Astrocyte (in vitro differentiated cells and primary cell): ENCODE measurements at regions not wholly inside any gene's neighbourhood (a gene's known extent, or its start where the extent isn't known, plus 50 kb on each side); places are given as distances from the start of the nearest gene placed in this dataset.

Experiments used
- DNase-seq: peaks from one replicate; pipeline ENCODE4 v3.0.0-alpha.2; 2010; ENCODE audit warnings: low read depth
- FAIRE-seq: peaks from 2 replicates; lab custom pipeline; 2011; peaks lifted over from hg19 to GRCh38; lab: Jason Lieb, UNC
- H2AFZ ChIP-seq: 2 replicates; pipeline ENCODE4 v1.6.0; 2012; ENCODE audit warnings: low read depth, low read length, inconsistent platforms
- H3K27ac ChIP-seq: 2 replicates; pipeline ENCODE4 v1.5.1; 2011; ENCODE audit warnings: low read depth, low read length, inconsistent platforms
- H3K27me3 ChIP-seq: 2 replicates; pipeline ENCODE4 v1.6.0; 2011; ENCODE audit warnings: low read length, inconsistent platforms; ENCODE audit not compliant: insufficient read depth
- H3K36me3 ChIP-seq: 2 replicates; pipeline ENCODE4 v1.5.1; 2011; ENCODE audit warnings: low read length, inconsistent platforms; ENCODE audit not compliant: insufficient read depth
- H3K4me1 ChIP-seq: 2 replicates; pipeline ENCODE4 v1.5.1; 2011; ENCODE audit warnings: low read length, inconsistent platforms; ENCODE audit not compliant: insufficient read depth
- H3K4me2 ChIP-seq: 2 replicates; pipeline ENCODE4 v1.6.0; 2012; ENCODE audit warnings: low read length, inconsistent platforms
- H3K4me3 ChIP-seq: 2 replicates; pipeline ENCODE4 v1.5.1; 2011; ENCODE audit warnings: low read depth, mild to moderate bottlenecking, low read length, inconsistent platforms; ENCODE audit not compliant: insufficient read depth
- H3K79me2 ChIP-seq: 2 replicates; pipeline ENCODE4 v1.6.0; 2012; ENCODE audit warnings: mild to moderate bottlenecking, low read length, inconsistent platforms; ENCODE audit not compliant: insufficient read depth
- H3K9ac ChIP-seq: 2 replicates; pipeline ENCODE4 v1.6.0; 2012; ENCODE audit warnings: mild to moderate bottlenecking, low read length, inconsistent platforms
- H3K9me3 ChIP-seq: 2 replicates; pipeline ENCODE4 v1.5.1; 2012; ENCODE audit warnings: low read depth, mild to moderate bottlenecking, low read length, inconsistent platforms; ENCODE audit not compliant: insufficient read depth
- H4K20me1 ChIP-seq: 2 replicates; pipeline ENCODE4 v1.6.0; 2012; ENCODE audit warnings: low read length, inconsistent platforms; ENCODE audit not compliant: insufficient read depth
- H3K27ac Mint-ChIP-seq: one replicate; pipeline ENCODE4 v1.8.0; 2021; ENCODE audit warnings: mild to moderate bottlenecking, mixed read lengths; ENCODE audit not compliant: unreplicated experiment
- H3K27me3 Mint-ChIP-seq: one replicate; pipeline ENCODE4 v1.8.0; 2021; ENCODE audit warnings: low read depth, mixed read lengths; ENCODE audit not compliant: unreplicated experiment
- H3K36me3 Mint-ChIP-seq: one replicate; pipeline ENCODE4 v1.8.0; 2021; ENCODE audit warnings: low read depth, mixed read lengths; ENCODE audit not compliant: unreplicated experiment
- H3K4me1 Mint-ChIP-seq: one replicate; pipeline ENCODE4 v1.8.0; 2021; ENCODE audit warnings: low read depth, mixed read lengths; ENCODE audit not compliant: unreplicated experiment
- H3K4me3 Mint-ChIP-seq: one replicate; pipeline ENCODE4 v1.8.0; 2021; ENCODE audit warnings: mild to moderate bottlenecking, moderate library complexity, mixed read lengths; ENCODE audit not compliant: unreplicated experiment
- H3K9me3 Mint-ChIP-seq: one replicate; pipeline ENCODE4 v1.8.0; 2021; ENCODE audit warnings: mild to moderate bottlenecking, mixed read lengths; ENCODE audit not compliant: unreplicated experiment
- EZH2 ChIP-seq: IDR thresholded peaks from 2 replicates; pipeline ENCODE4 v1.6.1; 2012; ENCODE audit warnings: mild to moderate bottlenecking, low read length, inconsistent platforms; ENCODE audit not compliant: insufficient read depth
- TF ChIP-seq, protein P1 (sequence below): IDR thresholded peaks from 2 replicates; pipeline ENCODE4 v1.5.1; 2011; ENCODE audit warnings: low read depth, mild to moderate bottlenecking, inconsistent platforms, low read length, moderate library complexity; ENCODE audit not compliant: insufficient read depth

GRCh38 chr5:6825678-6826244, 112.5 kb downstream of the TENT4A start:
- H3K9ac ChIP-seq: no peak overlapping the region
- no peaks in the 10 kb centered on the region for H3K27me3 ChIP-seq
- no peaks in the 10 kb centered on the region for H3K4me1 Mint-ChIP-seq
- no peak overlapping the region for H3K27ac ChIP-seq
- no peaks in the 10 kb centered on the region for H3K79me2 ChIP-seq
- no peak overlapping the region for H3K4me3 ChIP-seq
- no peaks in the 10 kb centered on the region for H3K4me1 ChIP-seq
- H2AFZ ChIP-seq: no peak overlapping the region
- H3K4me2 ChIP-seq: no peak overlapping the region
- peaks cover 21% of the 10 kb centered on the region for H3K9me3 ChIP-seq
- H3K9me3 Mint-ChIP-seq: peaks cover 8% of the 10 kb centered on the region
- DNase-seq (no peak), FAIRE-seq (no peak)
- TF ChIP-seq EZH2: no peak
- TF ChIP-seq, protein P1, sequence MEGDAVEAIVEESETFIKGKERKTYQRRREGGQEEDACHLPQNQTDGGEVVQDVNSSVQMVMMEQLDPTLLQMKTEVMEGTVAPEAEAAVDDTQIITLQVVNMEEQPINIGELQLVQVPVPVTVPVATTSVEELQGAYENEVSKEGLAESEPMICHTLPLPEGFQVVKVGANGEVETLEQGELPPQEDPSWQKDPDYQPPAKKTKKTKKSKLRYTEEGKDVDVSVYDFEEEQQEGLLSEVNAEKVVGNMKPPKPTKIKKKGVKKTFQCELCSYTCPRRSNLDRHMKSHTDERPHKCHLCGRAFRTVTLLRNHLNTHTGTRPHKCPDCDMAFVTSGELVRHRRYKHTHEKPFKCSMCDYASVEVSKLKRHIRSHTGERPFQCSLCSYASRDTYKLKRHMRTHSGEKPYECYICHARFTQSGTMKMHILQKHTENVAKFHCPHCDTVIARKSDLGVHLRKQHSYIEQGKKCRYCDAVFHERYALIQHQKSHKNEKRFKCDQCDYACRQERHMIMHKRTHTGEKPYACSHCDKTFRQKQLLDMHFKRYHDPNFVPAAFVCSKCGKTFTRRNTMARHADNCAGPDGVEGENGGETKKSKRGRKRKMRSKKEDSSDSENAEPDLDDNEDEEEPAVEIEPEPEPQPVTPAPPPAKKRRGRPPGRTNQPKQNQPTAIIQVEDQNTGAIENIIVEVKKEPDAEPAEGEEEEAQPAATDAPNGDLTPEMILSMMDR: no peak
- no peak overlapping the region for H3K4me3 Mint-ChIP-seq
- H3K27ac Mint-ChIP-seq: no peak overlapping the region
- H3K27me3 Mint-ChIP-seq: peaks cover 15% of the 10 kb centered on the region
- H3K36me3 ChIP-seq: no peaks in the 10 kb centered on the region
- no peaks in the 10 kb centered on the region for H4K20me1 ChIP-seq
- no peaks in the 10 kb centered on the region for H3K36me3 Mint-ChIP-seq

DNA sequence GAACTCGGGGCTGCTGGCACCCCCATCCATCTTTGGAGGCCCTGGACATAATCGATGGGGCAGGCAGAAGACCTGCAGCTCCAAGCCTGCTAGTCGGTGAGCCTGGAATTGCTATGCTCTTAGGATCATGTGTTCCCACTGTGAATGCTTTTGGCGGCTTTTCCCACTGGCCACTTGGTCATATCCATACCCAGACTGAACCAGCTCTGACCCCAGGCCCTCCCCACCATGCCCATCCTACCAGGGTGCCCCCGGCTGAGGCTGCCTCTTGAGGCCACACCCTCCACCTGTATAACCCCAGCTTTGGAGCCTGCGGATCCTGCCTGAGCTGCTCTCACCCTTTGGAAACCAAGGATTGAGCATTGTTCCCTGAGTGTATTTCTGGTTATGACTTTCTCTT, 113.5 kb downstream of the TENT4A start:
- Histone ChIP-seq H3K27me3 (no peaks in the 10 kb centered on the region), H3K9ac (no peak overlapping the region), H3K4me1 (no peaks in the 10 kb centered on the region), H3K27ac (no peak overlapping the region), H3K36me3 (no peaks in the 10 kb centered on the region), H3K79me2 (no peaks in the 10 kb centered on the region), H2AFZ (no peak overlapping the region), H3K4me3 (no peak overlapping the region), H3K4me2 (no peak overlapping the region), H4K20me1 (no peaks in the 10 kb centered on the region), H3K9me3 (peaks cover 25% of the 10 kb centered on the region)
- H3K36me3 Mint-ChIP-seq: no peaks in the 10 kb centered on the region
- no peak overlapping the region for H3K27ac Mint-ChIP-seq
- H3K9me3 Mint-ChIP-seq: peaks cover 5% of the 10 kb centered on the region
- no peak overlapping the region for H3K4me3 Mint-ChIP-seq
- DNase-seq: no peak
- H3K4me1 Mint-ChIP-seq: no peaks in the 10 kb centered on the region
- peaks cover 15% of the 10 kb centered on the region for H3K27me3 Mint-ChIP-seq
- no peak for FAIRE-seq
- no peak for TF ChIP-seq EZH2
- TF ChIP-seq, protein P1: no peak

GRCh38 chr5:6827526-6828219, 114.4 kb downstream of the TENT4A start:
- Histone ChIP-seq H3K36me3 (no peaks in the 10 kb centered on the region), H3K4me3 (no peak overlapping the region), H3K27ac (no peak overlapping the region), H4K20me1 (no peaks in the 10 kb centered on the region), H3K27me3 (no peaks in the 10 kb centered on the region), H3K4me2 (no peak overlapping the region), H3K79me2 (no peaks in the 10 kb centered on the region), H3K9ac (no peak overlapping the region), H3K9me3 (peaks cover 22% of the 10 kb centered on the region), H2AFZ (no peak overlapping the region), H3K4me1 (no peaks in the 10 kb centered on the region)
- no peak for TF ChIP-seq EZH2
- TF ChIP-seq, protein P1: no peak
- Mint-ChIP-seq H3K36me3 (no peaks in the 10 kb centered on the region), H3K27ac (no peak overlapping the region), H3K9me3 (peaks cover 5% of the 10 kb centered on the region), H3K4me1 (no peaks in the 10 kb centered on the region), H3K4me3 (no peak overlapping the region), H3K27me3 (peaks cover 14% of the 10 kb centered on the region)
- DNase-seq: no peak
- no peak for FAIRE-seq
